CD4-positive, alpha-beta T cell (primary cell): ENCODE measurements at regions not wholly inside any gene's neighbourhood (a gene's known extent, or its start where the extent isn't known, plus 50 kb on each side); places are given as distances from the start of the nearest gene placed in this dataset.

Source experiments
- ATAC-seq: fragments of 200-7000 bp; cut with Tn5 transposase; one replicate; pipeline ENCODE4 v1.10.0; 2022; ENCODE audit warnings: mild to moderate bottlenecking; ENCODE audit not compliant: poor library complexity
- CTCF ChIA-PET: fragments of 350-600 bp; sonication (Branson Sonifier 250); formaldehyde crosslinking; loops from one replicate; lab custom pipeline; 2021; ENCODE audit warnings: antibody characterized with exemption, inconsistent platforms; lab: Charles Lee
- POLR2A ChIA-PET: fragments of 350-600 bp; sonication (Branson Sonifier 250); formaldehyde crosslinking; loops from one replicate; lab custom pipeline; 2021; ENCODE audit warnings: antibody characterized with exemption, inconsistent platforms; lab: Charles Lee
- DNase-seq, 14 experiments: peaks; one replicate each; pipeline ENCODE4 v3.0.0-alpha.2; 2013 to 2020; ENCODE audit warnings: mixed read lengths in 2 of 14
- H3K27ac ChIP-seq, 2 donors: one replicate each; pipeline versions ENCODE4 v1.5.1 to v1.7.0; 2013; ENCODE audit warnings: low read length in 2 of 2, low read depth in 1 of 2, mild to moderate bottlenecking in 1 of 2
- H3K27me3 ChIP-seq, 2 experiments: 1 replicate in 1 of 2; 2 replicates in 1 of 2; pipeline versions ENCODE4 v1.6.1 to v1.7.0; 2013; ENCODE audit warnings: low read length in 2 of 2, control low read depth in 1 of 2, mild to moderate bottlenecking in 1 of 2, moderate library complexity in 1 of 2; ENCODE audit not compliant: insufficient read depth in 2 of 2, control insufficient read depth in 1 of 2
- H3K36me3 ChIP-seq: one replicate; pipeline ENCODE4 v1.6.1; 2013; ENCODE audit warnings: low read length, control low read depth; ENCODE audit not compliant: insufficient read depth
- H3K4me1 ChIP-seq: one replicate; pipeline ENCODE4 v1.6.1; 2013; ENCODE audit warnings: low read length, control low read depth; ENCODE audit not compliant: insufficient read depth
- H3K4me3 ChIP-seq: one replicate; pipeline ENCODE4 v1.5.1; 2013; ENCODE audit warnings: mild to moderate bottlenecking, low read length, moderate library complexity
- H3K9me3 ChIP-seq, 2 experiments: 1 replicate in 1 of 2; 2 replicates in 1 of 2; pipeline versions ENCODE4 v1.6.1 to v1.7.0; 2013; ENCODE audit warnings: low read length in 2 of 2, mild to moderate bottlenecking in 2 of 2, control low read depth in 1 of 2, moderate library complexity in 1 of 2; ENCODE audit not compliant: control insufficient read depth in 1 of 2, insufficient read depth in 1 of 2
- H3K27ac Mint-ChIP-seq: one replicate; pipeline ENCODE4 v1.8.0; 2020; ENCODE audit warnings: mixed read lengths
- H3K27me3 Mint-ChIP-seq: one replicate; pipeline ENCODE4 v1.8.0; 2021; ENCODE audit warnings: mixed read lengths
- H3K36me3 Mint-ChIP-seq: one replicate; pipeline ENCODE4 v1.8.0; 2021; ENCODE audit warnings: low read depth, mixed read lengths
- H3K4me1 Mint-ChIP-seq: one replicate; pipeline ENCODE4 v1.8.0; 2021; ENCODE audit warnings: low read depth, mixed read lengths
- H3K4me3 Mint-ChIP-seq: one replicate; pipeline ENCODE4 v1.8.0; 2020; ENCODE audit warnings: mild to moderate bottlenecking, mixed read lengths
- H3K9me3 Mint-ChIP-seq: one replicate; pipeline ENCODE4 v1.8.0; 2020; ENCODE audit warnings: mixed read lengths
- CTCF ChIP-seq: fragments of 200-600 bp; IDR thresholded peaks from one replicate; pipeline ENCODE4 v1.8.0; 2022; ENCODE audit warnings: antibody characterized with exemption, mild to moderate bottlenecking
- intact Hi-C, 2 experiments: fragments of 100-400 bp; cut with DNase I in 1 of 2; cut with micrococcal nuclease in 1 of 2; formaldehyde crosslinking; loops; one replicate each; pipeline versions ENCODE4 v1.15.1 to v1.9.0; 2023 to 2025; cut with DNase I, micrococcal nuclease

GRCh38 chr5:58265246-58265930 is 194.5 kb downstream of the PLK2 start:
- Histone ChIP-seq H3K4me1 (no peaks in the 10 kb centered on the region), H3K27ac (no peak overlapping the region), H3K4me3 (no peak overlapping the region), H3K27me3 (peaks cover 0 to 2% of the 10 kb centered on the region in 2 experiments), H3K9me3 (no peaks in the 10 kb centered on the region), H3K36me3 (no peaks in the 10 kb centered on the region)
- ChIA-PET POLR2A (no interaction called here), CTCF (no interaction called here)
- H3K27me3 Mint-ChIP-seq: no peaks in the 10 kb centered on the region
- H3K9me3 Mint-ChIP-seq: no peaks in the 10 kb centered on the region
- ATAC-seq: no peak
- no peak for TF ChIP-seq CTCF
- H3K36me3 Mint-ChIP-seq: no peaks in the 10 kb centered on the region
- H3K4me3 Mint-ChIP-seq: no peak overlapping the region
- no peaks in the 10 kb centered on the region for H3K4me1 Mint-ChIP-seq
- DNase-seq: no peak
- intact Hi-C loops: no loop called here
- H3K27ac Mint-ChIP-seq: no peak overlapping the region

GRCh38 chr5:58264276-58264675 is 195.6 kb downstream of the PLK2 start:
- Mint-ChIP-seq H3K27me3 (no peaks in the 10 kb centered on the region), H3K36me3 (no peaks in the 10 kb centered on the region), H3K4me1 (no peaks in the 10 kb centered on the region), H3K9me3 (no peaks in the 10 kb centered on the region), H3K27ac (no peak overlapping the region), H3K4me3 (no peak overlapping the region)
- no peaks in the 10 kb centered on the region for H3K27me3 ChIP-seq
- H3K27ac ChIP-seq: no peak overlapping the region
- DNase-seq (no peak), ATAC-seq (no peak)
- ChIA-PET POLR2A (no interaction called here), CTCF (no interaction called here)
- no peaks in the 10 kb centered on the region for H3K9me3 ChIP-seq
- H3K4me3 ChIP-seq: no peak overlapping the region
- no peaks in the 10 kb centered on the region for H3K4me1 ChIP-seq
- intact Hi-C loops: no loop called here
- TF ChIP-seq CTCF: no peak
- H3K36me3 ChIP-seq: no peaks in the 10 kb centered on the region

- intact Hi-C loops: no loop called here
- no peaks in the 10 kb centered on the region for H3K4me1 ChIP-seq
- no peak for TF ChIP-seq CTCF
- Mint-ChIP-seq H3K4me1 (no peaks in the 10 kb centered on the region), H3K9me3 (no peaks in the 10 kb centered on the region), H3K27ac (no peak overlapping the region), H3K27me3 (no peaks in the 10 kb centered on the region), H3K36me3 (no peaks in the 10 kb centered on the region), H3K4me3 (no peak overlapping the region)
- DNase-seq (no peak), ATAC-seq (no peak)
- CTCF ChIA-PET: no interaction called here
- H3K36me3 ChIP-seq: no peaks in the 10 kb centered on the region
- no peaks in the 10 kb centered on the region for H3K27me3 ChIP-seq
- POLR2A ChIA-PET: no interaction called here
- no peaks in the 10 kb centered on the region for H3K9me3 ChIP-seq
- no peak overlapping the region for H3K27ac ChIP-seq
- no peak overlapping the region for H3K4me3 ChIP-seq
Observed at GRCh38 chr5:58263296-58263695, 196.6 kb downstream of the PLK2 start.
